ENCODE measurements at regions not wholly inside any gene's neighbourhood (a gene's known extent, or its start where the extent isn't known, plus 50 kb on each side); places are given as distances from the start of the nearest gene placed in this dataset.
"Not testable (repeated sequence)": the region's sequence is repeated elsewhere in the genome, so short reads cannot be mapped to it uniquely, and the experiment has no call there.

DNA sequence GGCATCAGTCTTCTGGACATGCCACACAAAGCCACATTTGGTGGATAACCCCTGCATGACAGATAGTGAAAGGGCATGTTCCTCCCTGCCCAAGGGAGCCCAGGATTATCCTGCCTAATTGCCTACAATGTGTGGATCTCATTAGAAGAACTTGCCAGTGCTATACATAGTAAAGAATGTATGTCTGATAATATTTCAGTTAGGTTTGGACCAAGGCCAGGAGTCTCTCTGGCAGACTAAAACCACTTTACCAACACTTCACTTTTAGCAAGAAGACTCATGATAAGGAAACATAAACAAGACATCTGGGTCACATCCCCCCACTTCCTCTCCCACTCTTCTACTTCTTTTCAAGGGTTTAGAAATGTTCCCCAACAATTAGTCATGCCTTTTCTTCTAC is 196.7 kb downstream of the MTERF1 start:
- no peak for DNase-seq (ENCODE audit: low read depth)

DNA sequence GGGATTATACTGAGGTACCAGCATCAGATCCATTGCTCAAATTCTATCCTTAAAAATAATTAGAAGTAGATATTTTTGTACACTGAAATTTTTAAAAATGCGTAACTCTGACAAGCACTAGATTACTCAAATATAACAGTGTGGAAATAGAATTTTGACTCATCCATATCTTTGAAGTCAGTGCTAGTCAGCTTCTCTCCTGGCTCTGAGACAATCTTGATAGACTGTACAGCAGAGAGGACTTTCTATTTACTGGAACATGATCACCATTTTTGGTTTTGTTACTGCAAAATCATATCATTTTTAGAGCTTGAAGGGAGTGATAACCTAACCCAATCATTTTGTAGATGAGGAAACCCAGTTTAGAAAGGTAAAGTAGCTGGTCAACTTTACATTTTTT is 195.0 kb downstream of the MTERF1 start:
- no peak for DNase-seq (ENCODE audit: low read depth)

GRCh38 chr7:91690541-91691070 is 189.9 kb downstream of the MTERF1 start:
- DNase-seq (ENCODE audit: low read depth): no peak

GRCh38 chr7:91691865-91692264 is 188.6 kb downstream of the MTERF1 start:
- no peak for DNase-seq (ENCODE audit: low read depth)

DNA sequence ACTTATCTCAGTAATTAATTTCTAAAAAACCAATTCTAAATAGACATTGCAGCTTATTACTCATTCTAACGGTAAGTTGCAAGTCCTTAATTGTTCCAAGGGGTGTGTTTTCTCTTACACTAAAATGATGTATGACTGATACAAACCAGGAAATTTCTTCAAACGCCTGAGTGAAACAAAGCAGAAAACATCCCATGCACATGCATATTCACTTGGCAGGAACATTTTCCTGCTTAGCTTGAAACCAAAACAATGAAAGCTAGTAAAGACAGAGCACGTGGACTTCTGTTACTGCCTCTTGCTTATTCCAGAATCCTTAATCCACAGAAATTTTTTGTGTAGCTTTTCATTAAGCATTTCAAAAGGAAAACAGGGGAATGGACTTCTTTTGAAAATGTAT is 187.7 kb downstream of the MTERF1 start:
- peak; percentile 18 for DNase-seq (ENCODE audit: low read depth)

GRCh38 chr7:91694351-91694841 is 186.1 kb downstream of the MTERF1 start:
- peak; percentile 4 for DNase-seq (ENCODE audit: low read depth)

- no peak for DNase-seq (ENCODE audit: low read depth)
These were observed 169.6 kb downstream of the MTERF1 start for GRCh38 chr7:91710881-91711280.

DNA sequence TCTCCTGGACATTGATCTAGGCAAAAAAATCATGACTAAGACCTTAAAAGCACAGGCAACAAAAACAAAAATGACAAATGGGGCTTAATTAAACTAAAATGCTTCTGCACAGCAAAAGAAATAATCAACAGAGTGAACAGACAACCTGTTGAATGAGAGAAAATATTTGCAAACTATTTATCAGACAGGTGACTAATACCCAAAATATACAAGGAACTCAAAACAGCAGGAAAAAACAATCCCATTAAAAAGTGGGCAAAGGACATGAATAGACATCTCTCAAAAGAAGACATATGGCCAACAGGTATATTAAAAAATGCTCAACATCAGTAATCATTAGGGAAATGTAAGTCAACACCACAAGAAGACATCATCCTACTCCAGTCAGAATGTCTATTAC is 166.8 kb downstream of the MTERF1 start:
- peak; percentile 3 for DNase-seq (ENCODE audit: low read depth)

GRCh38 chr7:91717681-91718470 is 162.6 kb downstream of the MTERF1 start:
- DNase-seq (ENCODE audit: low read depth): no peak

DNA sequence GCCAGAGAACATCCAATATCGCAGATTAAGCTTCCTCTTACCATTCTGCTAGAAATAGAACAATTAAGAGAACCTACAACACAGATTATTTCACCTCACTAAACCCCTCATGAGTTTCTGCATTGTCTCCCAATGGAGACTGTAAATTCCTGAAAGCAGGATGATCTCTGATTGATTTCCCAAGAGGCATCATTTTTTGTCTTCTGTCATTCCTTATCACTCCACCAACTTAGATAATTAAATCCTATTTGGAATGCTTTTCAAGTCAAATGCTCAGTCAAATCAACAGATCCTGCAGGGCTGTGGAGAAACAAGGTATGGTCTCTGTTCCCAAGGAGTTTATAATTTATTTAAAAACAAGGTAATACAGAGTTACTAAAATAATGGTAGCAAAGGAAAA is 161.5 kb downstream of the MTERF1 start:
- no peak for DNase-seq (ENCODE audit: low read depth)

GRCh38 chr7:91720260-91720937 is 160.1 kb downstream of the MTERF1 start:
- no peak for DNase-seq (ENCODE audit: low read depth)

- peak; percentile 2 for DNase-seq (ENCODE audit: low read depth)
These were observed 157.7 kb downstream of the MTERF1 start for GRCh38 chr7:91722831-91723230.

GRCh38 chr7:91729046-91729445 is 151.5 kb downstream of the MTERF1 start:
- DNase-seq (ENCODE audit: low read depth): not testable (repeated sequence)

GRCh38 chr7:91731976-91732375 is 148.5 kb downstream of the MTERF1 start:
- DNase-seq (ENCODE audit: low read depth): no peak

DNA sequence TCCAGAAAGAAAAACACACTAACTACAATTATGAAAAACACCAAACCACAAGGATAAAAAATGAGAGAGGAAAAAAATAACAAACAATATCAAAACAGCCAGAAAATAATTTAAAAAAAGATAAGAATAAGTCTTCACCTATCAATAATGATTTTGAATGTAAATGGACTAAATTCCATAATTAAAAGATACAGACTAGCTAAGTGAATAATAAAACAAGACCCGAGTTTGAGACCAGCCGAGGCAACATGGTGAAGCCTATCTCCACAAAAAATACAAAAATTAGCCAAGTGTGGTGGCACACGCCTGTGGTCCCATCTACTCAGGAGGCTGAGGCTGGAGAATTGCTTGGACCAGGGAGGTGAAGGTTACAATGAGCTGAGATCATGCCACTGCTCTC is 131.1 kb downstream of the MTERF1 start:
- DNase-seq (ENCODE audit: low read depth): no peak

GRCh38 chr7:91750091-91750490 is 130.4 kb downstream of the MTERF1 start:
- no peak for DNase-seq (ENCODE audit: low read depth)

GRCh38 chr7:91752102-91752501 is 128.4 kb downstream of the MTERF1 start:
- peak; percentile 12 for DNase-seq (ENCODE audit: low read depth)

GRCh38 chr7:91754280-91754679 is 126.2 kb downstream of the MTERF1 start:
- not testable (repeated sequence) for DNase-seq (ENCODE audit: low read depth)

DNA sequence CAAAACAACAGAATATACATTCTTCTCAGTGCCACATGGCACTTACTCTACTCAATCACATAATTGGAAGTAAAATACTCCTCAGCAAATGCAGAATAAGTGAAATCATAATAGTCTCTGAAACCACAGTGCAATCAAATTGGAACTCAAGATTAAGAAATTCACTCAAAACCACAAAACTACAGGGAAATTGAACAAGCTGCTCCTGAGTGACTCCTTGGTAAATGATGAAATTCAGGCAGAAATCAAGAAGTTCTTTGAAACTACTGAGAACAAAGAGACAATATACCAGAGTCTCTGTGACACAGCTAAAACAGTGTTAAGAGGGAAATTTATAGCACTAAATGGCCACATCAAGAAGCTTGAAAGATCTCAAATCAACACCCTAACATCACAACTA is 125.4 kb downstream of the MTERF1 start:
- peak; percentile 15 for DNase-seq (ENCODE audit: low read depth)

DNA sequence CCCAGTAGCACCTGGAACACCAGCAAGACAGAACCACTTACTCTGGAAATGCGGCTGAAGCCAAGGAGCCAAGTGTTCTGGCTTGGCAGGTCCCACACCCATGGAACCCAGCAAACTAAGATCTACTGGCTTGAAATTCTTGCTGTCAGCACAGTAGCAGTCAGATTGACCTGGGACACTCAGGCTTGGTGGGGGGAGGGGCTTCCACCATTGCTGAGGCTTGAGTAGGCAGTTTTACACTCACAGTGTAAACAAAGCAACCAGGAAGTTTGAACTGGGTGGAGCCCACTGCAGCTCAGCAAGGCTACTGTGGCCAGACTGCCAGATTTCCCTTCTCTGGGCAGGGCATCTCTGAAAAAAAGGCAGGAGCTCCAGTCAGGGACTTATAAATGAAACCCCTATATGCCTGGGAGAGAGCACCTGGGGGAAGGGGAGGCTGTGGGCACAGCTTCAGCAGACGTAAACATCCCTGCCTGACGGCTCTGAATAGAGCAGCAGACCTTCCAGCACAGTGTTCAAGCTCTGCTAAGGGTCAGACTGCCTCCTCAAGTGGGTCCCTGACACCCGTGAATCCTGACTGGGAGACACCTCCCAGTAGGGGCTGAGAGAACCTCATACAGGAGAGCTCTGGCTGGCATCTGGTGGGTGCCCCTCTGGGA is 121.2 kb downstream of the MTERF1 start:
- peak; percentile 68 for DNase-seq (ENCODE audit: low read depth)

DNA sequence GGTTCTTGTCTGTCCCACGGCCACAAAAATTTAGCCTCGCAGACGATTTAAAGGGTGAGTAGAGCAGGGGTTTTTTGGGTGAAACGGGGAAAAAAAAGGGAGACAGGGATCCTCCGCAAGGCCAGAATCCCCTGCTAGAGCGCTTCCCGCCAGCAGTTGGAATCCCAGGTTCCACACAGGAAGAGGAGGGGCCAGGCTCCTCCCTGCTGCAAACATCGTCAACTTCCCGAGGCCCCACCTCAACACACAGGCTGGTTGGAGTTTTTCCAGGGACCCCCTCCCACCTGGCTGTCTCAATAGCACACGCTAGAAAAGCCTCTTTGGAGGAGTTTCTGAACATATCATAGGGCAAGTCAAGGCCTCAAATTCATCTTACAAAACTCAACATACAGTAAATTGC is 112.7 kb downstream of the MTERF1 start:
- DNase-seq (ENCODE audit: low read depth): no peak

GRCh38 chr7:91771394-91771793 is 109.1 kb downstream of the MTERF1 start:
- no peak for DNase-seq (ENCODE audit: low read depth)

All from renal cortical epithelial cell (primary cell).